ENCODE measurements at regions not wholly inside any gene's neighbourhood (a gene's known extent, or its start where the extent isn't known, plus 50 kb on each side); places are given as distances from the start of the nearest gene placed in this dataset.

GRCh38 chr15:62488387-62488786, 323.3 kb upstream of the C2CD4B start:
- intact Hi-C loops (cut with micrococcal nuclease) = no loop called here
- Histone ChIP-seq H3K27me3 (replicated peaks in 1 of 4; ENCODE audit: control extremely low read depth in 1 of 4, control insufficient read depth in 3 of 4, insufficient read depth in 4 of 4, low read length in 3 of 4) (no peaks in the 10 kb centered on the region), H3K9me3 (ENCODE audit: control extremely low read depth in 1 of 3, control insufficient read depth in 2 of 3, insufficient read depth in 1 of 3, low read length in 2 of 3) (no peaks in the 10 kb centered on the region), H3K4me3 (ENCODE audit: control extremely low read depth in 1 of 5, extremely low read depth in 1 of 5, insufficient read depth in 1 of 5, low read depth in 2 of 5, low read length in 4 of 5) (no peak overlapping the region), H3K4me2 (replicated peaks; ENCODE audit: low read depth, low read length, poor library complexity, severe bottlenecking) (no peak overlapping the region), H3K9ac (ENCODE audit: low read length) (no peak overlapping the region), H4K20me1 (ENCODE audit: control insufficient read depth, insufficient read depth, low read length, poor library complexity, severe bottlenecking) (no peaks in the 10 kb centered on the region), H3K36me3 (replicated peaks in 1 of 2; ENCODE audit: control extremely low read depth in 1 of 2, control insufficient read depth in 1 of 2, extremely low read depth in 1 of 2, insufficient read depth in 2 of 2, low read length in 1 of 2) (no peaks in the 10 kb centered on the region), H2AFZ (ENCODE audit: insufficient read depth, low read depth, low read length, poor library complexity, severe bottlenecking) (no peak overlapping the region), H3K4me1 (ENCODE audit: control insufficient read depth in 2 of 2, insufficient read depth in 2 of 2, low read length in 2 of 2) (no peaks in the 10 kb centered on the region), H3K27ac (ENCODE audit: low read length in 2 of 2) (no peak overlapping the region), H3K79me2 (ENCODE audit: control insufficient read depth, insufficient read depth, low read length) (no peaks in the 10 kb centered on the region)
- no peak overlapping the region for H3K4me3 Mint-ChIP-seq
- TF ChIP-seq CTCF (IDR thresholded peaks at IDR 0.05) = no peak
- no peak for TF ChIP-seq EZH2 (IDR thresholded peaks at IDR 0.05; ENCODE audit: borderline replicate concordance, insufficient read depth, low read depth, low read length, poor library complexity, severe bottlenecking)
- no peaks in the 10 kb centered on the region for H3K4me1 Mint-ChIP-seq
- no peak for ATAC-seq (ENCODE audit: low read depth)
- POLR2A ChIA-PET = no interaction called here
- no peaks in the 10 kb centered on the region for H3K9me3 Mint-ChIP-seq (ENCODE audit: insufficient read depth)
- WGBS (ENCODE audit: insufficient coverage) = no CpG with 5 or more reads among the region's 1 CpG
- H3K27ac Mint-ChIP-seq = no peak overlapping the region
- DNase-seq = no peak
- CTCF ChIA-PET = no interaction called here
- H3K27me3 Mint-ChIP-seq = peaks cover 6% of the 10 kb centered on the region

DNA sequence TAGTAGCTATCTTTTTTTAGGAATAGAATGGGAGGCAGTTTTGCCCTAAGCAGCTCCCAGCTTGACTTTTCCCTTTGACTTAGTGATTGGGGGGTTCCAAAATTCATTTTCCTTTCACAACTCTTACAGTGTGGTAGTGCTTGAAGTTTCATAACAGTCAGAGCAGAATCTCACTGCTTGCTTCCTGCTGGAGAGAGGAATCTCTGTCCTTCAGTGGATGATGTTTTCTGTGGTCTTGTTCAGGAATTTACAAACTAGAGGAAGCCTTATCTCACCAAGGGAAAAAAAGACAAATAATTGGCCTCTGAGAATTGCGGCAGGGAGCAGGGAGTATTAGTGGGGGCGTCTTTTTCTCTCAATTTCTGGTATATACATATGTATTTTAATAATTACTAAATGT, 326.6 kb upstream of the C2CD4B start:
- Histone ChIP-seq H2AFZ (ENCODE audit: insufficient read depth, low read depth, low read length, poor library complexity, severe bottlenecking) (no peak overlapping the region), H3K36me3 (replicated peaks in 1 of 2; ENCODE audit: control extremely low read depth in 1 of 2, control insufficient read depth in 1 of 2, extremely low read depth in 1 of 2, insufficient read depth in 2 of 2, low read length in 1 of 2) (no peaks in the 10 kb centered on the region), H3K79me2 (ENCODE audit: control insufficient read depth, insufficient read depth, low read length) (no peaks in the 10 kb centered on the region), H3K9me3 (ENCODE audit: control extremely low read depth in 1 of 3, control insufficient read depth in 2 of 3, insufficient read depth in 1 of 3, low read length in 2 of 3) (no peaks in the 10 kb centered on the region), H3K4me3 (ENCODE audit: control extremely low read depth in 1 of 5, extremely low read depth in 1 of 5, insufficient read depth in 1 of 5, low read depth in 2 of 5, low read length in 4 of 5) (no peak overlapping the region), H3K27ac (ENCODE audit: low read length in 2 of 2) (no peak overlapping the region), H3K27me3 (replicated peaks in 1 of 4; ENCODE audit: control extremely low read depth in 1 of 4, control insufficient read depth in 3 of 4, insufficient read depth in 4 of 4, low read length in 3 of 4) (no peaks in the 10 kb centered on the region), H3K4me1 (ENCODE audit: control insufficient read depth in 2 of 2, insufficient read depth in 2 of 2, low read length in 2 of 2) (no peaks in the 10 kb centered on the region), H3K4me2 (replicated peaks; ENCODE audit: low read depth, low read length, poor library complexity, severe bottlenecking) (no peak overlapping the region), H3K9ac (ENCODE audit: low read length) (no peak overlapping the region), H4K20me1 (ENCODE audit: control insufficient read depth, insufficient read depth, low read length, poor library complexity, severe bottlenecking) (no peaks in the 10 kb centered on the region)
- CTCF ChIA-PET = no interaction called here
- Mint-ChIP-seq H3K27me3 (peaks cover 4% of the 10 kb centered on the region), H3K27ac (no peak overlapping the region), H3K4me1 (no peaks in the 10 kb centered on the region), H3K4me3 (no peak overlapping the region), H3K9me3 (ENCODE audit: insufficient read depth) (no peaks in the 10 kb centered on the region)
- TF ChIP-seq EZH2 (IDR thresholded peaks at IDR 0.05; ENCODE audit: borderline replicate concordance, insufficient read depth, low read depth, low read length, poor library complexity, severe bottlenecking) (no peak), CTCF (IDR thresholded peaks at IDR 0.05) (no peak)
- no CpG with 5 or more reads among the region's 2 CpGs for WGBS (ENCODE audit: insufficient coverage)
- DNase-seq (no peak), ATAC-seq (ENCODE audit: low read depth) (no peak)
- POLR2A ChIA-PET = no interaction called here
- intact Hi-C loops (cut with micrococcal nuclease) = no loop called here

Measured in B cell (primary cell).